ENCODE measurements at regions not wholly inside any gene's neighbourhood (a gene's known extent, or its start where the extent isn't known, plus 50 kb on each side); places are given as distances from the start of the nearest gene placed in this dataset.

DNA sequence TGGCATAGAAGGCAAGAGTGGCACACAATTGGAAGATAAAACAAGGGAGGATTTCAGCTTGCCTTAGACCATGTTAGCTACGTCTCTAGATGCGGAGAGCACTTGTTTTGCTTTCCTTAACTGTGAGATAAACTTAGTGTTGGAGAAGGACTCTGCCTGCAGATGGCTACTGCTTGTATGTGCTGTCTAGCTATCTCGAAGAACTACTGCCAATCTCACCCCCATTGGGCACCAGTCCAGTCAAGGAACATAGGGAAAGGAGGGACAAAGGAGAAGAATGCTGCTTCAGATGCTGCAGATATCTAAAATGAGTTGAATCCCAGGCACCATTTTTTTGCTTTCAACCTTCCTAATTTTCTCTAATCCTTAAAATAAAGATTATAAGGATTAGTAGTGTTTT is 726.0 kb upstream of the ARGLU1 start:
- no peak for DNase-seq (ENCODE audit: low read depth)
- no peaks in the 10 kb centered on the region for H3K27me3 ChIP-seq (ENCODE audit: control insufficient read depth, insufficient read depth, low read length)
- FAIRE-seq, result no peak
- no peaks in the 10 kb centered on the region for H3K36me3 ChIP-seq (ENCODE audit: control insufficient read depth, insufficient read depth, low read length)
- TF ChIP-seq, protein P1, sequence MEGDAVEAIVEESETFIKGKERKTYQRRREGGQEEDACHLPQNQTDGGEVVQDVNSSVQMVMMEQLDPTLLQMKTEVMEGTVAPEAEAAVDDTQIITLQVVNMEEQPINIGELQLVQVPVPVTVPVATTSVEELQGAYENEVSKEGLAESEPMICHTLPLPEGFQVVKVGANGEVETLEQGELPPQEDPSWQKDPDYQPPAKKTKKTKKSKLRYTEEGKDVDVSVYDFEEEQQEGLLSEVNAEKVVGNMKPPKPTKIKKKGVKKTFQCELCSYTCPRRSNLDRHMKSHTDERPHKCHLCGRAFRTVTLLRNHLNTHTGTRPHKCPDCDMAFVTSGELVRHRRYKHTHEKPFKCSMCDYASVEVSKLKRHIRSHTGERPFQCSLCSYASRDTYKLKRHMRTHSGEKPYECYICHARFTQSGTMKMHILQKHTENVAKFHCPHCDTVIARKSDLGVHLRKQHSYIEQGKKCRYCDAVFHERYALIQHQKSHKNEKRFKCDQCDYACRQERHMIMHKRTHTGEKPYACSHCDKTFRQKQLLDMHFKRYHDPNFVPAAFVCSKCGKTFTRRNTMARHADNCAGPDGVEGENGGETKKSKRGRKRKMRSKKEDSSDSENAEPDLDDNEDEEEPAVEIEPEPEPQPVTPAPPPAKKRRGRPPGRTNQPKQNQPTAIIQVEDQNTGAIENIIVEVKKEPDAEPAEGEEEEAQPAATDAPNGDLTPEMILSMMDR (IDR thresholded peaks at IDR 0.05; ENCODE audit: insufficient read depth, low read length, severe bottlenecking), result no peak
- H3K4me3 ChIP-seq (ENCODE audit: low read depth, low read length), result no peak overlapping the region

DNA sequence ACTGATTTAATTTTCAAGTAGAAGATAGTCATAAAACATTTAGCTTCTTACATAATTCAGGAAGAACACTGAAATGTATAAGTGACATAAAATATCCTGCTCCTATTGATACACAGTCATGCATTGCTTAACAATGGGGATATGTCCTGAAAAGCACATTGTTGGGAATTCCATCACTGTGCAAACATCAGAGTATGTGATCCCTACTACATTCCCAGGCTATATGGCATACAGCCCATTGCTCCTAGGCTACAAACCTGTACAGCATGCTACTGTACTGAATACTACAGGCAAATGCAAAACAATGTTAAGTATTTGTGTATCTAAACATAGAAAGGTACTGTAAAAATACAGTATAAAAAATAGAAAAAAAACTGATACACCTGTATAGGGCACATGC is 723.9 kb upstream of the ARGLU1 start:
- no peak overlapping the region for H3K4me3 ChIP-seq (ENCODE audit: low read depth, low read length)
- no peak for FAIRE-seq
- no peaks in the 10 kb centered on the region for H3K36me3 ChIP-seq (ENCODE audit: control insufficient read depth, insufficient read depth, low read length)
- H3K27me3 ChIP-seq (ENCODE audit: control insufficient read depth, insufficient read depth, low read length), result no peaks in the 10 kb centered on the region
- TF ChIP-seq, protein P1 (IDR thresholded peaks at IDR 0.05; ENCODE audit: insufficient read depth, low read length, severe bottlenecking), result no peak
- peak; percentile 7 for DNase-seq (ENCODE audit: low read depth)

DNA sequence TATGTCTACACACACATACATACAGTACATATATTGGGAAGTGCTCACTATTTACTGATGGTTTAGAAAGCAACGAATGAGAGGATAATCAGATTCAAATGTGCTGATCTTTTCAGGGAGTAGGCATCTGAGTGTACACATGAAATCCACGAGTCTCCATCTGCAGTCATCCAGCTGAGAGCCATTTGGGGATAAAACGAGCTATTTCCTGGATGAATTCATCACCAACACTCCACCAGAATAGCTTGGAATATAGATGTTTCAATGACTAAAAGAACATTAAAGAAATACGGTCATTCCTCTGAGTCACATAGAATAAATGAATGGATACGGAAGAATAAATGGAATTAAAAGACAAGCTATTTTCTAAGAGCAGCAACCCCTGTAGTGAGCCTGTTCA is 721.6 kb upstream of the ARGLU1 start:
- TF ChIP-seq, protein P1 (IDR thresholded peaks at IDR 0.05; ENCODE audit: insufficient read depth, low read length, severe bottlenecking), result no peak
- Histone ChIP-seq H3K4me3 (ENCODE audit: low read depth, low read length) (no peak overlapping the region), H3K36me3 (ENCODE audit: control insufficient read depth, insufficient read depth, low read length) (no peaks in the 10 kb centered on the region), H3K27me3 (ENCODE audit: control insufficient read depth, insufficient read depth, low read length) (no peaks in the 10 kb centered on the region)
- no peak for FAIRE-seq
- no peak for DNase-seq (ENCODE audit: low read depth)

DNA sequence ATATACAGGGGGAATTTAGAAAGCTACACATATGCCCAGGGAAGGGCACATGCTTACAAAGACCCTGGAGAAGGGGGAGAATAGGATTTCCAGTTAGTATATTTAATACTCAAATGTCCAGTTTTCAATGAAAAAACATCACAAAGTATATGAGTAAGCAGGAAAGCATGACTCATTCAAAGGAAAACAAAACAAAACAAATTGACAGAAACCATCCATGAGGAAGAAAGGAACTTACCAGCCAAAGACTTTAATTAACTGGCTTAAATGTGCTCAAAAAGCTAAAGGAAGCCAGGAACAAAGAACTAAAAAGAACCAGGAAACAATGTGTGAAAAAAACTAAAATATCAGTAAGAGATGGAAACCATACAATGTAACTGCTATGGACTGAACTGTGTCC is 716.2 kb upstream of the ARGLU1 start:
- DNase-seq (ENCODE audit: low read depth) (peak; percentile 68), FAIRE-seq (no peak)
- H3K4me3 ChIP-seq (ENCODE audit: low read depth, low read length), result no peak overlapping the region
- H3K36me3 ChIP-seq (ENCODE audit: control insufficient read depth, insufficient read depth, low read length), result no peaks in the 10 kb centered on the region
- H3K27me3 ChIP-seq (ENCODE audit: control insufficient read depth, insufficient read depth, low read length), result no peaks in the 10 kb centered on the region
- TF ChIP-seq, protein P1 (IDR thresholded peaks at IDR 0.05; ENCODE audit: insufficient read depth, low read length, severe bottlenecking), result no peak

DNA sequence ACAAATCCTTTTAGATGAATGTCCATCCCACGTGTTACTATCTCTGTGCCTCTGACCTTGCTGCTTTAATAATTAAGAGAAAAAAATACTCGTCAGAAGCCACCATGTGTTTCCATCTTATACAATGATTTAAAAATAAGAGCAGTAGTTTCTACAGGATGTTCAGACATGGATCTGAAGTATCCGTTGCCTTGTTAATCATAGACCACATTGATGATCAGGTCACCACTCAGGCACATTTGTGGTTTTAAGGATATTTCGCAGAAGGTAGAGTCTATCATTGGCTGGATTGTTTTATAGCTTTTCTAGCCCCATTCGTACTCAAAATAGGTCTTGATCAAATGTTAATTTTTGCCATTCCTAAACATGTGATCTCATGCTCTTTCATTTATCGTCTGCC is 710.0 kb upstream of the ARGLU1 start:
- H3K4me3 ChIP-seq (ENCODE audit: low read depth, low read length), result no peak overlapping the region
- DNase-seq (ENCODE audit: low read depth) (no peak), FAIRE-seq (no peak)

DNA sequence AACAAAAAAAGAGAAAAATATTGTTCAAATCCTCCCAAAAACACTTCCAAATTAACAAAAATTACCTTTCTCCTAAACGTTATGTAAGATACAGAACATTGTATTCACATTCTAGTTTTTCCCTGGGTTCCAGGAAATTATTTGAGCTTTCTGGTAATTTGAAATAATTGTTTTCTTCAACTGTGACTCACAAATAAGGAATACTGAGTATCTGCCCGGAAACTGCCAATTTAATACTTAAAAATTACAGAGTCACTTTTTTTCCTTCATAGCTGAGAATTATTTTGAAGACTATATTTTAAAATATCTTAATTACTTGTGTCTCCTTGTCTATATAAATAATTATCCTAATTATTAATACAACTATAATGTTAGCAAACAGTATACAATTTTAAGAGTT is 709.0 kb upstream of the ARGLU1 start:
- H3K4me3 ChIP-seq (ENCODE audit: low read depth, low read length), result no peak overlapping the region

More for the DNA sequence above, 710.0 kb upstream of the ARGLU1 start:
- no peaks in the 10 kb centered on the region for H3K27me3 ChIP-seq (ENCODE audit: control insufficient read depth, insufficient read depth, low read length)
- H3K36me3 ChIP-seq (ENCODE audit: control insufficient read depth, insufficient read depth, low read length), result no peaks in the 10 kb centered on the region
- TF ChIP-seq, protein P1 (IDR thresholded peaks at IDR 0.05; ENCODE audit: insufficient read depth, low read length, severe bottlenecking), result no peak

More for the DNA sequence above, 709.0 kb upstream of the ARGLU1 start:
- no peaks in the 10 kb centered on the region for H3K27me3 ChIP-seq (ENCODE audit: control insufficient read depth, insufficient read depth, low read length)
- H3K36me3 ChIP-seq (ENCODE audit: control insufficient read depth, insufficient read depth, low read length), result no peaks in the 10 kb centered on the region
- TF ChIP-seq, protein P1 (IDR thresholded peaks at IDR 0.05; ENCODE audit: insufficient read depth, low read length, severe bottlenecking), result no peak
- FAIRE-seq (no peak), DNase-seq (ENCODE audit: low read depth) (no peak)

Data from bronchial epithelial cell (primary cell).